ENCODE measurements at regions not wholly inside any gene's neighbourhood (a gene's known extent, or its start where the extent isn't known, plus 50 kb on each side); places are given as distances from the start of the nearest gene placed in this dataset.
A peak's percentile ranks its signal among the peaks of the same experiment; 100 is the strongest.
"Not testable (repeated sequence)": the region's sequence is repeated elsewhere in the genome, so short reads cannot be mapped to it uniquely, and the experiment has no call there.

DNA sequence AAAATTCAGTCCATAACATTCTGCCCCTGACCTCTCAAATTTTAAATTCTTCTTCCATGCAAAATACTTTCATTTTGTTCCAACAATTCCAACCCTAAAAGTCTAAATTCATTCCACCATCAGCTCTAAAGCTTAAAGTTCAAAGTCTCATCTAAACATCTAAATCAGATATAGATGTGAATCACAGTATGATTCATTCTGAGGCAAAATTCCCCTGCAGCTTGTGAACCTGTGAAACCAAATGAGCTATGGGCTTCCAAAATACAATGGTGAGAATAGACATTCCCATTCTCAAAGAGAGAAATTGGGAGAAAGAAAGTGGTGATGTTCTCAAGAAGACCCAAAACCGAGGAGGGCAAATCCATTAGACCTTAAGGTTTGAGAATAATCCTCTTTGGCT is 309.8 kb downstream of the HIVEP2 start:
- DNase-seq (ENCODE audit: low read depth, low spot score): peak; percentile 25

DNA sequence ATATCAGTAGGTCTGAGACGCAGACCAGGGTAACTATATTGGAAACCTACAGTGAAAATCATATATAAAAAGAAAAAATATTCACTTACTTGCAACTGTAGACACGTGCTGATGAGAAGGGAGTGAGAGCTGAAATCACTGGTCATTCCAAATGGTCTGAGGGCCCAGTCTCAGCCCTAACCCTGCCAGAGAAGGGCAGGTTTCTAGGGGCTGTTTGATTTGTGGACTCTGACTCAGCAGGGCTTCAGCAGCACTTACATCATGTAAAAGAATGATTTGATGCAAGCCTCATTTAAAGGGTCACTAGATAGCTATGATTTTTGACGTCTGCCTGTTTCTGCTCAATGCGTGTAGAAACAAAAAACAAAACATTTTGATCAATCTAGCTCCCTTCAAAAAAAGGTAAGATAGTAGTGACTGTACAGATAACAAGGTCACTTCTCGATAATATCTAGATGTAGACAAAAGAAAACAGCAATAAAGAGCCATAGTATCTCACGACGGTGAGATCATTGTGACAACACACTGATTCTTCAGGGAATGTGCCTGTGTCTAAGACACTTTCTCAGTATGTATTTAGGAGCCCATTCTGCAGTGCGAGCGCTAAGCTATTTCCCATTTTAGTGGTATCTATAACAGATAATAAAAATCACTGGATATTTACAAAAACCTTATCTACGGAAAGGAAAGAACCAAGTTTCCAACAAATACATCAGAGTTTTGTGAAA is 307.2 kb downstream of the HIVEP2 start:
- no peak for DNase-seq (ENCODE audit: low read depth, low spot score)

DNA sequence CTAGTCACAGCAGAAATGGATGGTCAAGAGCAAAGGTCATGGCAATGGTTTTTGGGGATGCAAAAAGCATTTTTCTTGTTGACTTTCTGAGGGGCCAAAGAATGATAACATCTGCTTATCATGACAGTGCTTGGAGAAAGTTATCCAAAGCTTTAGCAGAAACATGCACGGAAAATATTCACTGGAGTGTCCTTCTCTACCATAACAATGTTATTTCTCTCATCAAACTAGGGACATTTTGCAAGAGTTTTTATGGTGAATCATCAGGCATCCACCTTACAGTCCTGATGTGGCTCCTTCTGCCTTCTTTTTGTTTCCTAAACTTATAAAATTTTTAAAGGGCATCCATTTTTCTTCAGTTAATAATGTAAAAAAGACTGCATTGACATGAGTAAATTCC is 302.3 kb downstream of the HIVEP2 start:
- no peak for DNase-seq (ENCODE audit: low read depth, low spot score)

DNA sequence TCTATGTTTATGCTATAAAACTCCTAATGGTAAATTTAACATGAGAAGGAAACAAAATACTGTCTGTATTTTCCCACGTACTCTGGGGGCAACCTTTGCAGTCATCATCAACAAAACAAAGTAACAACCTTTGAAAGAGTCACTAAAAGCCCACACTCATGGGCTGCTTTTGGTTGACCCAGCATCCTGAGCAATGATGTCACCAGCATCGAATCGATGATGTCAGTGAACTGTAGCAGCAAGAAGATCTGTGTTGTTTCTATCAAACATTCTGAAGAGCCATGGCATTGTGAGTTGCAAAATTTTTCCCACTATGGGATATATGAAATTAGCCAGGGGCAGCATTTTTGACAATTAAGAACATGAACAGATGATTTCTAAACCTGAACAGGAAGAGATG is 300.1 kb downstream of the HIVEP2 start:
- DNase-seq (ENCODE audit: low read depth, low spot score): no peak

DNA sequence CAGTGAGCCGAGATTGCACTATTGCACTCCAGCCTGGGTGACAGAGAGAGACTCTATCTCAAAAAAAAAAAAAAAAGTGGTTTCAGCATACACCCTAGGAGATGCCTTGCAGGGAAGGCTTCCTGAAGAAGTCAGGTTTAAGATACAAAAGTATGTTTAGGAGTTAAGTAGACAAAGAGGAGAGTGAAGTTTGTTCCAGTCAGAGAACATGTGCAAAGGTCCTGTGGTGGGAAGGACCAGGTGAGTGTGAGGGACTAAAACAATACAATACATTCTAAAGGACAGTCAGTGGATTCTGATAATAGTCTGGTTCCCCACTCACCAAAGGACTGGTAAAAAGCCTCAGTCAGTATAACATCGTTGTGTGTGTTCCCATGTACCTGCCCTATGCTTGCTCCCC is 299.3 kb downstream of the HIVEP2 start:
- DNase-seq (ENCODE audit: low read depth, low spot score): no peak

DNA sequence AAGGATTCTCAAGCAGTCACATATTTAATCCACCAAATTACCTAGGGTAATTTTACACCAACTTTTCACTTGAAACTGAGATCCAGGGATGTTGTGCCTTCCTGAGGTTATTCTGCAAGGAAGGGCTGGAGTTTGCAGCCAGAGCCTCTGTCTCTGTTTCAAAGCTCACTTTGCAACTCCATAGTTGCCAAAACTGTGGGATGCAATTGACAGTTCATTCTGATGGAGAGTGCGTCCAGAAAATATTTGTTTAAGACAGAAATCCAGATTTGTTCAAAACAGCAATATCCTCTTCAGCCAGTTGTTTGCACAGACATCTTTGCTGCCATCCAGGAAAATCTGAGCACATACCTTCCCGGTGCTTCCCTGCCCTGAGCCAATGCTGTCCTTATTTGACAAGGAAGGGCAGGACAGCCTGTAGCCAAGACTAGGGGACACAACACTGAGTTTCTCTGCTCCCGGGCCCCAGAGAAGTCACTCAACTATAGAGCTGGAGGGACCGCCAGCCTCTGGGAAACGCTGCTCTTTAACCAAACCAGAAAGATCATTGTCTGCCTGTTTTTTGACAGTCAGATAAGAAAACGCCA is 297.4 kb downstream of the HIVEP2 start:
- DNase-seq (ENCODE audit: low read depth, low spot score): no peak

- no peak for DNase-seq (ENCODE audit: low read depth, low spot score)
These were observed 296.9 kb downstream of the HIVEP2 start for GRCh38 chr6:142648036-142648451.

- no peak for DNase-seq (ENCODE audit: low read depth, low spot score)
These were observed 296.4 kb downstream of the HIVEP2 start for GRCh38 chr6:142648526-142648925.

DNA sequence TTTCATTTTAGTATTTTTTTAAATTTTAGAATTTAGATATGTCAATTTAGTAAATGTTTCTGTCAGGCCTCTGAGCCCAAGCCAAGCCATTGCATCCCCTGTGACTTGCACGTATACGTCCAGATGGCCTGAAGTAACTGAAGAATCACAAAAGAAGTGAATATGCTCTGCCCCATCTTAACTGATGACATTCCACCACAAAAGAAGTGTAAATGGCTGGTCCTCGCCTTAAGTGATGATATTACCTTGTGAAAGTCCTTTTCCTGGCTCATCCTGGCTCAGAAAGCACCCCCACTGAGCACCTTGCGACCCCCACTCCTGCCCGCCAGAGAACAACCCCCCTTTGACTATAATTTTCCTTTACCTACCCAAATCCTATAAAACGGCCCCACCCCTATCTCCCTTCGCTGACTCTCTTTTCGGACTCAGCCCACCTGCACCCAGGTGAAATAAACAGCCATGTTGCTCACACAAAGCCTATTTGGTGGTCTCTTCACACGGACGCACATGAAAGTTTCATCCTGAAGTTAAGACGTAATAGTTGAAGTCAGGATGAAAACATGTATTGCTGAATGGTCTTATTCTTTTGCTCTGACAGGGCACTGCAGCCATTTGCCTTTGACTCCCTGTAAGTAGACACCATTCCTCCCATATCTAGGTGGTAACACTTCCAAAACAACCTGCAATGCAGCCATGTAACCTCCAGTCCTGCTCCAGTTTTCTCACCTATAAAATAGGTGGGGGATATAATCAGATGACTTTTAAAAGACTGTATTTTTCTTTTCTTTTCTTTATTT is 295.3 kb downstream of the HIVEP2 start:
- not testable (repeated sequence) for DNase-seq (ENCODE audit: low read depth, low spot score)

GRCh38 chr6:142651384-142651783 is 293.6 kb downstream of the HIVEP2 start:
- no peak for DNase-seq (ENCODE audit: low read depth, low spot score)

DNA sequence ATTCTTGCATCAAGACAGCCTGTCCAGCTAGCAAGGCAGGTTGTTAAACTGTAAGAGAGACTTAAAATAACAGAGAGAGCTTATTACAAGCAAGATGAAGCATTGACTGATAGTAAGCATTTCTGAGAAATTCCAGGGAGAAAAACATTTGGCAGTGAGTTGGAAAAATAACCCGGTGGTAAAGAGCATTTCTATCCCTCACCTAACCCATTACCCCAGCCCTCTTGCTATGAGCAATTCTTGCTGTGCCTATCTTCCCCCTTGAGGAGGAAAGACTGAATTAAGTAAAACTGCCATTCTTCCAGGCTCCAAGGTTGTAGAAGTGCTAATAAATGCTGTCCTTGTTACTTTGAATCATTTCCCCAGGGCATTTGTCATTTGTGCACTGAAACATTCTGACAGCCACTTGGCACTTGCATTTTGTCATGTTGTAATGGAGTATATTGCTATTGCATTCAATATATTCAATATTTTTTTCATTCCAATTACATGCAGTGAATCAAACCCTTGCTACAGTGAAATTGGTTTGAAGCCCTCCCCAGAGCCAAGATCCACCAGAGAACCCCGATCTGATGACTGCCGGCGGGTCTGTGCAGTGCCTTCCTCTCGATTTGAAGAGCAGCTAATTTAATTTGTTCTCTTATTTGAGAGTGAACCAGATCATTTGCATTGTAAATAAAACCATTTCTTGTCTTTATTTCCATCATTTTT is 291.1 kb downstream of the HIVEP2 start:
- DNase-seq (ENCODE audit: low read depth, low spot score): peak; percentile 5

- DNase-seq (ENCODE audit: low read depth, low spot score): no peak
These were observed 285.3 kb downstream of the HIVEP2 start for GRCh38 chr6:142659661-142660060.

DNA sequence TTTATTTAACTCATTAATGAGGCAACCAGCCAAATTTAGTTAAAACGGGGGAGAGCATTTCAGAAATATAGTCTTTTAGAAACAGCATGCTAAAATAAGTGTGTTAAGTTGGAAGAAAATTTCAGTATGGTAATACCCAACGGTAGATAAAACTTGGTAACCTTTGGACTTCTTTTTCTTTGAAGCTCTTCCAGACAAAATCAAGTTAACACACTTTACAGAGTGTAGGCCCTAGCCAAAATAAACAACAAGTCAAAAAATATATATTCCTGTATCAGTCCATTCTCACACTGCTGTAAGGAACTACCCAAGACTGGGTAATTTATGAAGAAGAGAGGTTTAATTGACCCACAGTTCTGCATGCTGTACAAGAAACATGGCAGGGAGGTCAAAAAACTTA is 279.6 kb downstream of the HIVEP2 start:
- DNase-seq (ENCODE audit: low read depth, low spot score): no peak

GRCh38 chr6:142666599-142667185 is 278.3 kb downstream of the HIVEP2 start:
- no peak for DNase-seq (ENCODE audit: low read depth, low spot score)

DNA sequence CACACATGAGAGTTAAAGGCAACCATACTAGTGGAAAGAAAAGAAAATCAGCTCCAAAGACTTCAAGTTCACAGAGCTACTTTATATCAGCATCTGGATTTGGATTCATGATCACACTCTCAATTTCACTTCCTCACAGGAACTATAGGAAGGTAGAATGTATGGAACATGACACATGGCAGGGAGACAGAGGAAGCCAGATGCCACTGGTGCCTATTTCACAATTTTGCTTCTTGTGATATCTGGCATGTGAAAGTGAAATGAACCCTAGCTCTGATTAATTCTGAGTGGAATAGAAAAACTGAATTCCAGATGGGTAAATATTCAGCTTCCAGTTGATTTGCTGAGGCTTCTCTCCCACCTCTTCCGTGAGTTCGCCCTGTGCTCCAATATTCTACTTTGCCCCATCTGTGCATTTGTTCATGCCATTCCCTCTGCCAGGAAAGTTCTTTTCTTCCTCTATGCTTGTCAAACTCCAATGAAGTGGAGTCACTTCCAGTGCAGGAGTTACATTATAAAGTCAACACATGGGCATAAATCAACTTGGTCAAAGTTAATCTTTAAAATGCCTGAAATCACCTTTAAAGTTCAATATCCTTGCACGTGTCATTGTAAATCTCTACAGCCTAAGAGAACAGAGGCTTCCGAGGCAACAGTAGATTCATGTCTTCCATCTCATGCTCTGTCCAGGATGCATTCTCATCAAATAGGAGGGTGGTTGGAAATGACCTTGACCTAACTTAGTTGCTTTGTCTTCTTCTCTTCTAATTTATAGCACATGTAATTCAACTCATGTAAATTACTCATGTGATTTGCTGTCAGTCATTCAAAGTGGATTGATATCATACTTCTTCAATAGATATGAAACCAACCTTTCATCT is 275.3 kb downstream of the HIVEP2 start:
- no peak for DNase-seq (ENCODE audit: low read depth, low spot score)

DNA sequence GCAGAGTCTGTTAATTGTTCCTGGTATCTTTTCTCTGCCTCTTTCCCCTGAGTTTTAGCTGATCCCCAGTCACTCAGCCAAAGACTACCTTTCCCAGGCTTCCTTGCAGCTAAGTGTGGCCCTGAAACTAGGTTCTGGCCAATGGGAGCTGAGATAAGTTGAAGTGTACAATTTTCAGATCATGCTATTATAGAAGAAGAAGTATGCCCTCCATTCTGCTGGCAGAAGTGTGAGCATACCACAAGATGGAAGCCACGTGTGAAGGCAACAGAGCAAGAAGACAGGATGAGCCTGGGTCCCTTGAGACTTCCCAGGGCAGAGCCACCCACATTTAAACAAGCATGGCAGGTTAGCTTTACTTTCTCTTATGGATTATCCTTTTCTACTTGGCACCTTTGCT is 273.2 kb downstream of the HIVEP2 start:
- DNase-seq (ENCODE audit: low read depth, low spot score): no peak

DNA sequence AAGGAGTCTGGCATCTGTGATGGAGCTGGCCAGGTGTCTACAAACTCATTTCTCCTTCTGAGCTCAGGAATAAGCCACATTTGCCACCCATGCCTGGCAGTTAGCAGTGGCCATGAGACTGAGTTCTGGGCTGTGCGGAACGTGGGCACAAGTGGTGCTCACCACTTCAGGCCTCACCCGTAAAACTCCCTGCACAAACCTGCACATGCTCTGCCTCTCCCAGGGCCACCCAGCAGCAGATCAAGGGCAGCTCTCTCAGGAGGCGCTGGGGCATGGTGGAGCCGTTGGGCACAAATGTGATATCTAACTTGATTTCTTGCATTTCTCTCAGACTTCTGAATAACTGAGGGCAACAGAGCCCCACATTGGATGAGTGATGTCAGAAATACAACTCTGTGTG is 269.5 kb downstream of the HIVEP2 start:
- no peak for DNase-seq (ENCODE audit: low read depth, low spot score)

GRCh38 chr6:142676027-142676443 is 268.9 kb downstream of the HIVEP2 start:
- no peak for DNase-seq (ENCODE audit: low read depth, low spot score)

DNA sequence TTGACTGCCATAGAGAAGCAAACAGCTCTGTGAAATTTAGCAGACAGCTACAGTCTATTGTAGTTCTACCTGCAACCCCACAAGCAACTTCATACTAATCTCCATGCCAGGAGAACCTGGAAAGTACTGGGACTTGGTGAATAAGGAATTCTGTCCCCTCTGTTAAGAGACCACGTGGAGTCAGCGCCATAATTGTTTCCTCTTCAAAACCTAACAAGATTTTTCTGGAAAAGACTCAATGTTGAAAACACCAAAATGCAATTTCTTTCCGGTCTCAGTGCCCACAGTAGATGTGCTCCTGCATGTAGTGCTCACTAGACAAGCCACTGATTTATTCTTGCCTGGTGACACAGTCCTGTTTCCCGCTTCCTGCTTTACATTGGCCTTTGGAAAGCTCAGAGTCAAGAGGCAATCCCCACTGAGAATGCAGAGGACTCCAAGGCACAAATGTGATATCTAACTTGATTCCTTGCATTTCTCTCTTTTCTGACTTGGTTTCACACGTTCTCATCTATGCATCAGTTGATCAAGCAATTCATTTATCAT is 268.3 kb downstream of the HIVEP2 start:
- DNase-seq (ENCODE audit: low read depth, low spot score): no peak

DNA sequence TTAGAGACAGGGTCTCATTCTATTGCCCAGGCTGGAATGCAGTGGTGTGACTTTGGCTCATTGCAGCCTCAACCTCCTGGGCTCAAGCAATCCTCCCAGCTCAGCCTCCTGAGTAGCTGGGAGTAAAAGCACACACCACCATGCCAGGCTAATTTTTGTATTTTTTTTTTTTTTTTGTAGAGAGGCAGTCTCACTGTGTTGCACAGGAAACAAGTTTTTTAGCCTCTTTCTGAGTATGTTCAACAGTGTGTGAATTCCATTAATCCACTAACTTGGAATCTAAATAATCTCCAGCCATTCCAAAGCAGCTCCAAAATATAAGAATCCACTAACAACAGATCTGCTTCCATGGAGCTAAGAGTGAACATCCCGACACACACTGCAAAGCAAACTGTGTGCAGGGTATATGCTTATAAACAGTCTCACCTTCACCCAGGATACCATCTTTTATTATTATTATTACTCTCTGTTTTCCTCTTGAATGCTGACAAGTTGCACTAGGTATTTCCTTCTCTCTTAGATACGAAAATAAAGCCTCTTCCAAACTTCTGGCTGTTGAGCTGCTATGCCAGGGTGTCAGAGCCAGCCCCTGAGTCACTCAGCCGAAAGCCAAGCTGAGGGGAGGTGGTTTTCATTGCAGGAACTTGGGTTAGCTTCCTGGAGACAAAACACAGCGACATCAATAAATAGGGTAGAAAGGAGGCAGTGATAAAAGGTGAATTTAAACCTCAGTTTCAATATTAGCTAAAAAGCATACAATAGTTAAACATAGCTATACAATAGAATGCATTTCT is 264.9 kb downstream of the HIVEP2 start:
- DNase-seq (ENCODE audit: low read depth, low spot score): peak; percentile 79

All from astrocyte of the hippocampus (primary cell).